HG03025 (cell line): ENCODE measurements at regions not wholly inside any gene's neighbourhood (a gene's known extent, or its start where the extent isn't known, plus 50 kb on each side); places are given as distances from the start of the nearest gene placed in this dataset.

ENCODE experiments used
- ATAC-seq: cut with Tn5 transposase; IDR thresholded peaks from one replicate; pipeline ENCODE4 v1.9.1; 2021; ENCODE audit warnings: mild to moderate bottlenecking, moderate library complexity; ENCODE audit not compliant: unreplicated experiment, low FRiP score

DNA sequence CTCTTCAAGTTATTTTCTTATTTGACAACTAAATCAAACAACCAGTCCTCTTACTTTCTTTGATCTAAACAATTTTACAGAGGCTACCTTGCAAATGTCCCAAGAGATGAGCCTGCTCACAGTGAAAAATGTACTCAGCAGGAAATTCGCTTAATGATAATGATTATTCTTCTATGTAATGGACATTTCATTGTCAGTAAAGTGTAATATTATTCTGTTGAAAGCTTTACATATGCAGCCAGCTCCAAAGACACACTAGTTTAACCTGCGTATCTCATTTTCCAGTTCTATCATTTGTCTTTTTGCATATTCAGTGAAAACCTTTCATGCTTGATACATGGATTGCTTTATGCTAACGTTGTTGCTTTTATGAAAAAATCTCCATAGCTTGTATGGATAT lies 758.7 kb upstream of the ZNF608 start:
- no peak for ATAC-seq

DNA sequence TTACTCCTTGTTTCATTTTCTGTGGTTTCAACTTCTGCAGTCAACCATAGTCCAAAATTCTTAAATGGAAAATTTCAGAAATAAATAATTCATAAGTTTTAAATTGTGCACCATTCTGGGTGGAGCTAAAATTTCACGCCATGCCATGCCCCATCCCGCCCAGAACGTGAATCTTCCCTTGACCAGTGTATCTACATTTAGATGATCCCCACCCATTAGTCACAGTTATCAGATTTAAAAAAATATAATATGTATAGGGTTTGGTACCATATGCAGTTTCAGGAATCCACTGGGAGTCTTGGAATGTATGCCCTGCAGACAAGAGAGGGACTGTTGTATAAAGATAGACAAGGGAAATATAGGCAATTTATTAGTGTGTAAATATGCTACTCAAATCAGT lies 759.7 kb upstream of the ZNF608 start:
- ATAC-seq: no peak

DNA sequence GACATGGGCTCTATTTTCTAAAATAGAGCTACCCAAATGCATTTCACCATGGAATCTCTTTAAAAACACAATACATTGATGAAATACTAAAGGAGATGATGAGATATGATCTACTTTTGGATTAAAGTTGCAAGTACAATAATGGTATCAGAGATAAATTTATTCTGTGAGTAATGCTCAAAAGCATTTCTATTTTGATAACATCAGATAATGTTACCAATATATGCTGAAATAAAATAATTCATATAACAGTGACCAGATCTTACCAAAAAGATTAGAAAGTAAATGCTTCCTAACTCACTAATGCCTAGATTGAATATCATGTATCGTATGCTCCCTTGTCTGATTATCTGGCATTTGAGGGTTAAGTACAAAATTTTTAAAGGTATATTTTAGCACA lies 761.8 kb upstream of the ZNF608 start:
- ATAC-seq: no peak

DNA sequence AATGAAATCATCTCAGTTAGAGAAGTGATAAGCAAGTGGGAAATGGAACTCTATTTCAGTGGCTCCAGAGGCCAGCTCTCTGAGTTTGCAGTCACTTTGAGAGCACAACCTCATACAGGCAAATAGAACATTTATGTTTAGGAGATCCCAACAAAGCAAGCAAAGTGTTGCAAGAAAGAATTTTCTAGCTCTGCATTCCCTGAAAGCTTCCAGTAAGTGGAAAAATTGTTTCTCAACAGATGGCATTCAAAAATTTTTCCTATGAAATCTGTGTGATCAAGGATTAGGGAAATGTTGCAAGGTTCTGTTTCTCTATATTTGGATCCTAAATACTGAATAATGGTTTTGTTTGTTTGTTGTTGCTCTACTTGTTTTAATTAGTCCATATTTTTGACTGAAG lies 764.2 kb upstream of the ZNF608 start:
- no peak for ATAC-seq

DNA sequence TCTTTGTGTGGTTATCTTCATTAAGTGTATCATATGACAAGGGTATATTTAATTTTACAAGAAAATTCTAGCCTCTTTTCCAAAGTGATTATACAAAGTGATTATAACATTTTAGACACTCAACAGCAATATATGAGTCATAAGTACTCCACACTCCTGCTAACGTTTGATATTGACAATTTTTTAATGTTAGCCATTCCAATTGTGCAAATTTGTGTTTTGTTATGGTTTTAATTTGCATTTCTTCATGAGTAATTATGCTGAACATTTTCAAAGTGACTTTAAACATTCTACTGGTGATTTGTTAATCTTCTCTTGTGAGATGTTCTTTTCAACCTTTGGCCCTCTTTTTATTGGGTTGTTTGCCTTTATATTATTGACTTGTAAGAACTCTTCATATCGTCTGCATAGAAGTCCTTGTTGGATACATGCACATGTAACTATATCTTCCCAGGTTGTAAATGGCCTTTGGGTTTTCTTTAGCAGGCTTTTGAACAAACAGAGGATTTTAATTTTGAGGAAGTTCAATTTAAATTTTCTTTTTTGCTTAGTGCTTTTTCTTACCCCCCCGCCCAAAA lies 771.6 kb upstream of the ZNF608 start:
- no peak for ATAC-seq

DNA sequence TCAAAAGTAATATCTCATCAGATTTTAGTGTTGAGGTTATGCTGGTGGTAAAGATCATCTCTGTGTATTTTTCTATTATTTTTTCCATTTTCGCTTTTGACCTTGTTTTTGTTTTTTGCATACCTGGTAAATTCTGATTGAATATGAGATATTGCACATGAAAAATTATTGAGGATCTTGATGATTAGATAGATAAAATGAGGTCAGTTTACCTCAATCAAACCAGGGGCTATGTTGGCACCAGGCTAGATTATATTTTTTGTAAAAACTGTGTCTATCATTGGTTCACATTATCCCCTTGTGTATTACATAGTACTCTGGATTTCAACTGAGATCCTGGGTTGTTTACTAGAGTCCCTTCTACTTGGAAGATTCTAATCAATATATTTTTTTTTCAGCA lies 774.9 kb upstream of the ZNF608 start:
- no peak for ATAC-seq

DNA sequence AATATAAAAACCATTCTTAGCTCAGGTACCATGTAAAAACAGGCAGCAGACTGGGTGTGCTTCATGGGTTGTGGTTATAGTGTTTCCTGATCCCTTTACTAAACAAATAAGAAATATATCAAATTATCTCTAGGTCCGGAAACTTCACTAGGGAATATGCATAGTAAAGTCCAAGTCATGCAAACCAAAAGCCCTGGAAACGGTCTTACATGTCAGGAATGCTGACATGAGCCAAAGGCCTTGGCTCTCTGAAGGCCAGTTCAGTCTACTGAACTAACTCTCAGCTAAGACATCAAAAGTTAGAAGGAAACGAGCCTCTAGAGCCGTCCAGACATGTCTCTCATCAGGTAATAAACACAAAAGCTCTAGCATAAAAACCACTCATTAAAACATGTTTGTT lies 778.9 kb upstream of the ZNF608 start:
- ATAC-seq: no peak

DNA sequence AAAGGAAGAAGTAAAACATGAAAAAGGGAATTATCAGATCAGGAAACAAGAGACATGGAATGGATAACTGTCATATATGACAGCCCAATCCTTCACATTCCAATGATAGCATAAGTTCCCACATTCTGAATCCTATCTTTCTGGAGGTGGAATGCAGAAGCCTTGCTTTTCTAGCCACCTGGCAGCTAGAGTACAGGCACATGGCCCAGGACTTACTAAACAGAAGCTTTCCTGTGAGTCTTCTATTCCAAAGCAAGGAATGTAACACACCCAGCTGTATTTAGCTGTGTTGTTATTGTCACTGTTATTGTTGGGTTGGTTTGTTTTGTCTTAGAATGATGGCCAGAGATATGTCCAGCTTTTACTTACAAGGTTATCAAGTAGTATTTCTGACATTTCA lies 780.5 kb upstream of the ZNF608 start:
- no peak for ATAC-seq

DNA sequence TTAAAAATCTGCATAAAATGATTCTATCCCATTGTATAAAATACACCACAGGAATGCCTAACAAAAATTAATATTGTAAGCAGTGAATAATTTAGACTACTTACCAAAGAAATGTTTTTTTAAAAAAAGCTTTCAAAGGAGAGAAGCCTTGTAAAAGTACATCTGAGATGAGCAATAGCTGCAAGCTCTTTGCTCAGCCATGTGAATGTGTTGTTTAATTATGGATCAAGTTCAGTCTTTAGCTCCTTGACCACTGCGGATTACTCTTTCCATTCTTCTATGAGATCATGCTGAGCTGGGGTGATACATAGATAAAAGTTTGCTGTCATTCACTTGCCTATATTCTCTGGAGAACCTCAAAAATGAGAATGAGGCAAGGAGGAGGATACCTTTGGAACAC lies 782.4 kb upstream of the ZNF608 start:
- no peak for ATAC-seq

DNA sequence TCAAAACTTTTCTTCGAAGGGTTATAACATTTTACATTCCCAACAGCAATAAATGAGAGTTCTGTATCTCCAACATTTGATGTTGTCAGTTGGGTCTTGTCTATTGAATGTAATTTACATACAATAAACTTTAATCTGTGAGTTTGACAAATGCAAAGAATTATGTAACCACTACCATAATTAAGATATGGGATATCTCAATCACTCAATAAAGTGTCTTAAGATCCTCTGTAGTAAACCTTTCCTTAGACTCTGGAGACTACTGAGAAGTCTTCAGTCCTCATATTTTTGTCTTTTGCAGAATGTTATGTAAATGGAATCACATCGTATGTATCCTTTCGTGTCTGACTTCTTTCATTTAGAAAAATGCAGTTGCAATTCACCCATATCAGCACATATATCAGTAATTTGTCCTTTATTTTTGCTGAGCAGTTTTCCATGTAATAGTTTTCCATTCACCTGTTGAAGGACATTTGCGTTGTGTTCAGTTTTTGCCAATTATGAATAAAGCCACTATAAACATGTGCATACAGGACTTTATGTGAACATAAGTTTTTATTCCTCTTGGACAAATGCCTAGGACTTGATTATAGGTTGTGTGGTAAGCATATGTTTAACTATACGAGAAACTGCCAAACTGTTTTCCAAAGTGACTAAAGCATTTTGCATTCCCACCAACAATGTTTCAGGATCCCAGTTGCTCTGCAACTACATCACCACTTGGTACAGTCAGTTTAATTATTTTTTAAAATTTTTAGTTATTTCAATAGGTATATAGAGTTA lies 784.6 kb upstream of the ZNF608 start:
- no peak for ATAC-seq

DNA sequence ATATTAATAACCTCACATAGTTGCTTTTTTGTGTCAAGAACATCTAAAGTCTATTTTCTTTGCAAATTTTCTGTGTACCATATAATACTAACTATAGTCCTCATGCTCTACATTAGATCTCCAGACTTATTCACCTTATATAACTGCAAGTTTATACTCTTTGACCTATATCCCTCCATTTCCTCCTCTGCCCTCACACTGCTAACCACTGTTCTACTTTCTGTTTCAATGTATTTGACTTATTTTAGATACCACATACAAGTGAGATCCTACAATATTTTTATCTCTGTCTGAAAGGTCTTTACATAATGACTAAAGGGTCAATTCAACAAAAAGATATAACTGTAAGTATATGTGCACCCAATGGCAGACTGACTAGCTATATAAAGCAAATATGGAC lies 789.7 kb upstream of the ZNF608 start:
- no peak for ATAC-seq

DNA sequence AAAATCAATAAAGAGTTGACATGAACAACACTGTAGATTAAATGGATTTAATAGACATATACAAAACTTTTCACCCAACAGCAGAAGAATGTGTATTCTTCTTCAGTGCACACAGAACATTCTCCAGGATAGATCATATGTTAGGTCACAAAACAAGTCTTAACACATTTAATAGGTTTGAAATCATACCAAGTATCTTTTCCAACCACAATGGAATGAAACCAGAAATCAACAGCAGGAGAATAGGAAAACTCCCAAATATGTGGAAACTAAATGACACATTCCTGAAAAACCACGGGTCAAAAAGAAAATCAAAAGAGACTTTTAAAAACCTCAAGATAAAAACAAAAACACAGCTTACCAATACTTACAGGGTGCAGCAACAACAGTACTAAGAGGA lies 790.1 kb upstream of the ZNF608 start:
- no peak for ATAC-seq

DNA sequence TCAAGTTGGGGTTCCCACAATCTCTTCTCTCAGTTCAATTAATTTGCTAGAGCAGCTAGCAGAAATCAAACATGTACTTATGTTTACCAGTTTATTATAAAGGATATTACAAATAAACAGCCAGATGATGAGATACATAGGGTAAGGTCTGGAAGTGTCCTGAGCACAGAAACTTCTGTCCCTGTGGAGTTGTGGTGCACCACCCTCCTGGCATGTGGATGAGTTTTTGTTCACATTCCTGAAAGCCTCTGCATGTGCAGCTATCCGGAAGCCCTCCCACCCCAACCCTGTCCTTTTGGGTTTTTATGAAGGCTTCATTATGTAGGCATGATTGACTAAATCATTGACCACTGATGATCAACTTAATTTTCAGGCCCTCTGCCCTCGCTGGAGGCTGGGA lies 791.2 kb upstream of the ZNF608 start:
- ATAC-seq: no peak

DNA sequence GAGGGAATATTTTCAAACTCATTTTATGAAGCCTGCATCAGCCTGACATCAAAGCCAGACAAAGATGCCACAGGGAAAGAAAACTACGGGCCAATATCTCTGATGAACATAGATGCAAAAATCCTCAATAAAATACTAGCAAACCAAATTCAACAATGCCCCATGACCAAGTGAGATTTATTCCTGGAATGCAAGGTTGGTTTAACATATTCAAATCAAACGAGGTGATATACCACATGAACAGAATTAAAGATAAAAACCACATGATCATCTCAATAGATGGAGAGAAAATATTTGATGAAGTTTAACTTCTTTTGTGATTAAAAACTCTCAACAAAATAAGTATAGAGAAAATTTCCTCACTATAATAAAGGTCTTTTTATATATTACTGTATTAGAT lies 792.0 kb upstream of the ZNF608 start:
- ATAC-seq: no peak

DNA sequence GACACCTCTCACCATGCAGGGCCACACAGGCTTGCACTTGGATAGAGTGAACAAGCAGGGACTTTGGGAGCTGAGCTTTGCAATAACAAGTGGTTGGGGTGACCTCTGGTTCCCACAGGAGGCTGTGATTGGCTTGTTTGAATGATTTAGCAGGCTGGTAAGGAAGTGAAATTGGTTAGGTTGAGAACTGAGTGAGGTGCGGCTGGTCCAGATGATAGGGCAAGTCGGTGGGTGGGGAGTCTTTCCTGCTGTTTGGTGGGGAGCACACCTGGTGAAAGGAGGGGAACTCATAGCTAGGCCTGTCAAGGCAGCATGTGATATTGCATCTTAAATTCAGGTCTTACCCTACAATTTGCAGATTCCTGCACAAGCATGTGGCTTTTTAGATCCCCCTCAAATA lies 794.6 kb upstream of the ZNF608 start:
- no peak for ATAC-seq

DNA sequence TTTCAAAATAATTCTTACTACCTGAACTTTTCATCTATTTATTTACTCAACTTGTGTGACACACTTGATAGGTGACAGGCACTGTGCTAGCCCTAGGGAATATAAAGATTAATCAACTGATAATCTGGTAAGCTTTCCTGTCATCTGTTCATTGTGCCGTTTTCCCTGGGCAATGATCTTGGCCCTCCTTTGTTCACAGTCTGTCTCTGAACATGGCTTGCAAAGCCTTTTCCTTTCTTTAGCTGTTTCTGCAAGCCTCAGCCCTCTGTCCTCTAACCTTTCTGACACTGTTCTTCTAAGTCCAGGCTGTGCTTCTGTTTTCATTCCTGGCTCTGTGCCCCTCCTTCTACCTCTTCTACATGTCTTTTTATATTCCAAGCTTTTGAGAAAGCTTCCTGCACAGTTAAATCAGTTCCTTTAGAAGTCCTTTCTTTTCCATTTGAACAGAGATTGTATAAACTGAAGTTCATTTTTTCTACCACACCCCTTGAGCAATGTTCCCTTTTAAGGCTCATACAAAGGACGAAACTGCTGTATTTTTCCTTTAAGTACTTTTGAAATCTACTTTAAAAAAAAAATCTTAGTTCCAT lies 803.0 kb upstream of the ZNF608 start:
- ATAC-seq: no peak

DNA sequence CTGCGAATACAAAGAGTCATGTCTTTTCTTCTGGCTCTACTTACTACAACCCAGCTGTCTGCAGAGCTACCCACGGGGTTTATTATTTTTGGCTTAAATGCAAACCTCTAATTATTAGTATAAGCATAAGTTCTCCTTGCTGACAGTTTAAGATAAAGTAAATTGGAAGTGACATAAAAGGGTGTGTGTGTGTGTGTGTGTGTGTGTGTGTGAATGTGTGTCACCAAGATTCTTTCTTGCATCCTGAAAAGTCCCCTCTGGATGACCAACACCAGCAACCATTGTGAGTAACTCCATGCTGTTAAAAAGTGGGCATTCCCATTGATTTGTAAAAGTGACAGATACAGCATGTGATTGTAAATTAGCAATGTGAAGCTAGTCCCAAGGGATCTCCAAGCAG lies 803.8 kb upstream of the ZNF608 start:
- ATAC-seq: no peak

DNA sequence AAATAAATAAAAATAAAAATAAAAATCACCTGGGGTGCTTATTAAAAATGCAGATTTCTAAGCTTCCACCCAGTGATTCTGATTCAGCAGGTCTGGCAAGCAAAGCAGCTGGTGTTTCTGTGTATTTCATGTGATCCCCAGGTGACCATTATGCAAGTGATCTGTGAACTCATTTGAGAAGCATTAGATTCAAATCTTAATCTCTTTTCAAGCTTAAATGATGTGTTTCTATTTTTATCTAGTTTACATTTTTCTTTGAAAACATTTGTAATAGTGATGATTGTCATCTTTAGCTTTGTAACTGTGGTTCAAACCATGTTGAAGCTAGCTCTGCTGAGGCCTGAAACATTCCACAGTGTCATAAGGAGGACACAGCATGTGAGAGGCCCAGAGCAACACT lies 804.8 kb upstream of the ZNF608 start:
- no peak for ATAC-seq

DNA sequence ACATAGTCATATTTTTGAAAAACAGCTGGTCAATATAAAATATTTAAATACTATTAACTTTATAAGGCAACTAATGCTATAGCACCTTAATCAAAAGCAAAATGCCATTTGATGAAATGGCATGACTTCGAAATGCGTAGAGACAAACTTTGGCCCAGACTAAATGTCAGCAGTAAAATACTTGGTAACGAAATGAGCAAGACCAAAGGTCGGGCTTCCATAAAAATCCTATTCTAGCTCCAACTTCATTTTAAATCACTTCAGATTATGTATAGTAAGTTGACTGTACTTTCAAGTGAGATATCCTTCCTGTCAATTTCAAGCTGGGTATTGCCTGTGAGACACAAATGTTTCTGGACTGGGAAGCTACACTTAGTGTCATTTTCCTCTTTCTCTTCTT lies 805.4 kb upstream of the ZNF608 start:
- ATAC-seq: no peak

DNA sequence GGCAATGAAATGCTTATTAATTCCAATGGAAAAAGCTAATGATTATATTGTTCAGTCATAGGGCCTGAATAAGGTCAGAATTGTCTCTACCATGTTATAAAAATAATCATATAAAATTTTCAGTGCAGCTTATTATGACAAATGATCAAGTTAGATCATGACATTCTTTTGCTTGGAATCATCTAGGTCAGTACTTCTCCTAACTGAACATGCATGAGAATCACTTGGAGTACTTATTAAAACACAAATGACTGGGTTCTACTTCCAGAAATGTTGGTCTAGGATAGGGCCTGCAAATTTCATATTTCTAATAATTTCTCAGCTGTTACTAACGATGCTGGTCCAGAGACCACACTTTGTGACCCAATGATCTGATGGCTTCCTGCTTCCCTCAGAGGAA lies 806.0 kb upstream of the ZNF608 start:
- ATAC-seq: no peak

DNA sequence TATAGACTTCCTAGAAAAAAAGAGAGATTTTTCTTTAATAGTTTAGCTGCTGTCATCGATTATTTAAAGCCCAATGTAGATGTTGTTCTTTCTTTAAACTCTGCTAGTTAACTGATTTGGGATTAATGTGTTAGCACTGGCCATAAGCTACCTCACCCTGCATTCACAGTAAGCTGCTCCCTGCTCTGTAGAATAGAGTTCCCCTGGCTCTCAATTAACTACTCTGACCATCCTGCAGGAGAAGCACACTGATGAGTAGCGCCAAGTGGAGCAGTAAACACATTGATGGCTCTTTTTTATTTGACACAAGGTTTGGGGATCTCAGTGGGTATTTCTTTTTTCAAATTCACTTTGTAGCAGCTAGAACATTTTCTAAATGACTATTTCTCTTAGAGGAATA lies 807.9 kb upstream of the ZNF608 start:
- no peak for ATAC-seq

DNA sequence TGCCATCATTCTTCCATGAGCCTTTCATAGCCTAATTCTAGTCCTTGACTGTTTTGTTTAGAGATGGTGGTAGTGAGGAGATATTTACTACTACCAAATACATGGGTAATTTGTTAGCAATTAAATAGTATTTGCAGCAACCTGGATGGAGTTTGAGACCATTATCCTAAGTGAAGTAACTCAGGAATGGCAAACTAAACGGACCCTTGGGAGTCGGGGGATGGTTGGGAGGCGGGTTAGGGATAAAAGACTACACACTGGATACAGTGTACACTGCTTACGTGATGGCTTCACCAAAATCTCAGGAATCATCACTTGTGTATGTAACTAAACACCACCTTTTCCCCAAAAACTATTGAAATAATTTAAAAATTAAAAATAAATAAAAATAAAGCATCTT lies 809.2 kb upstream of the ZNF608 start:
- ATAC-seq: no peak
